Left ventricle myocardium inferior (tissue), 1 donor: ENCODE measurements at regions not wholly inside any gene's neighbourhood (a gene's known extent, or its start where the extent isn't known, plus 50 kb on each side); places are given as distances from the start of the nearest gene placed in this dataset.

Source experiments
- DNase-seq: peaks from one replicate; pipeline ENCODE4 v3.0.0-alpha.2; 2020
- H3K27ac ChIP-seq: fragments of 200-600 bp; replicated peaks from 2 replicates; pipeline ENCODE4 v1.8.0; 2021
- H3K27me3 ChIP-seq: fragments of 200-600 bp; 2 replicates; pipeline ENCODE4 v1.8.0; 2021; ENCODE audit warnings: low read depth
- H3K36me3 ChIP-seq: fragments of 200-600 bp; 2 replicates; pipeline ENCODE4 v1.8.0; 2021
- H3K4me1 ChIP-seq: fragments of 200-600 bp; 2 replicates; pipeline ENCODE4 v1.8.0; 2021
- H3K4me3 ChIP-seq: fragments of 200-600 bp; 2 replicates; pipeline ENCODE4 v1.8.0; 2021; ENCODE audit warnings: mild to moderate bottlenecking, moderate library complexity
- H3K9me3 ChIP-seq: fragments of 200-600 bp; replicated peaks from 2 replicates; pipeline ENCODE4 v1.8.0; 2021
- CTCF ChIP-seq: fragments of 200-600 bp; IDR thresholded peaks from 2 replicates; pipeline ENCODE4 v1.8.0; 2021; ENCODE audit warnings: antibody characterized with exemption, mild to moderate bottlenecking, borderline replicate concordance
- intact Hi-C: fragments of 100-400 bp; cut with micrococcal nuclease; formaldehyde crosslinking; loops from one replicate; pipeline ENCODE4 v1.11.0; 2022
- donor health status: DM: no; HTN: yes; CAD: no; lungs with severe emphysema.

GRCh38 chr2:67642961-67643360, 245.8 kb downstream of the ETAA1 start:
- Histone ChIP-seq H3K36me3 (no peaks in the 10 kb centered on the region), H3K4me1 (peaks cover 16% of the 10 kb centered on the region), H3K27ac (no peak overlapping the region), H3K27me3 (no peaks in the 10 kb centered on the region), H3K4me3 (no peak overlapping the region), H3K9me3 (peaks cover 9% of the 10 kb centered on the region)
- intact Hi-C loops = no loop called here
- no peak for TF ChIP-seq CTCF
- no peak for DNase-seq

GRCh38 chr2:67645280-67646138, 248.4 kb downstream of the ETAA1 start:
- intact Hi-C loops = no loop called here
- Histone ChIP-seq H3K27me3 (no peaks in the 10 kb centered on the region), H3K27ac (peak overlapping the region; percentile 34), H3K4me3 (no peak overlapping the region), H3K36me3 (no peaks in the 10 kb centered on the region), H3K9me3 (peaks cover 9% of the 10 kb centered on the region), H3K4me1 (peaks cover 39% of the 10 kb centered on the region)
- TF ChIP-seq CTCF = no peak
- no peak for DNase-seq

GRCh38 chr2:67646714-67647333, 249.7 kb downstream of the ETAA1 start:
- Histone ChIP-seq H3K4me1 (peaks cover 49% of the 10 kb centered on the region), H3K36me3 (no peaks in the 10 kb centered on the region), H3K27me3 (no peaks in the 10 kb centered on the region), H3K4me3 (no peak overlapping the region), H3K9me3 (peaks cover 9% of the 10 kb centered on the region), H3K27ac (no peak overlapping the region)
- no peak for TF ChIP-seq CTCF
- DNase-seq = no peak
- intact Hi-C loops = no loop called here

GRCh38 chr2:67649331-67650261, 252.5 kb downstream of the ETAA1 start:
- H3K36me3 ChIP-seq = no peaks in the 10 kb centered on the region
- DNase-seq = peak; percentile 29
- TF ChIP-seq CTCF = no peak
- H3K9me3 ChIP-seq = peaks cover 9% of the 10 kb centered on the region
- H3K4me1 ChIP-seq = peaks cover 49% of the 10 kb centered on the region
- H3K27me3 ChIP-seq = no peaks in the 10 kb centered on the region
- no peak overlapping the region for H3K4me3 ChIP-seq
- intact Hi-C loops = no loop called here
- H3K27ac ChIP-seq = peak overlapping the region; percentile 78
